ENCODE measurements at regions not wholly inside any gene's neighbourhood (a gene's known extent, or its start where the extent isn't known, plus 50 kb on each side); places are given as distances from the start of the nearest gene placed in this dataset.

- TF ChIP-seq CTCF (IDR thresholded peaks at IDR 0.05) (no peak), POLR2A (IDR thresholded peaks at IDR 0.05) (no peak), EP300 (IDR thresholded peaks at IDR 0.05) (no peak)
Observed at GRCh38 chr6:113489952-113490746, 367.0 kb upstream of the MARCKS start.

All from ovary (tissue), 3 donors.